Left lung (tissue), 4 donors: ENCODE measurements at regions not wholly inside any gene's neighbourhood (a gene's known extent, or its start where the extent isn't known, plus 50 kb on each side); places are given as distances from the start of the nearest gene placed in this dataset.
"Not testable (repeated sequence)": the region's sequence is repeated elsewhere in the genome, so short reads cannot be mapped to it uniquely, and the experiment has no call there.

Experiments used
- ATAC-seq: fragments of 200-7000 bp; cut with Tn5 transposase; one replicate; pipeline ENCODE4 v1.9.1; 2020; ENCODE audit warnings: moderate library complexity
- DNase-seq, 4 donors: peaks; one replicate each; pipeline ENCODE4 v3.0.0-alpha.2; 2013 to 2020
- H3K27ac ChIP-seq, 2 donors: fragments of 200-600 bp; sonication (generic) in 1 of 2; one replicate each; pipeline versions ENCODE4 v1.5.0 to v1.8.0; 2020 to 2021
- H3K27me3 ChIP-seq, 2 donors: fragments of 200-600 bp; sonication (generic) in 1 of 2; one replicate each; pipeline versions ENCODE4 v1.5.0 to v1.8.0; 2020 to 2021
- H3K36me3 ChIP-seq, 2 donors: fragments of 200-600 bp; sonication (generic) in 1 of 2; one replicate each; pipeline versions ENCODE4 v1.5.0 to v1.8.0; 2020 to 2021
- H3K4me1 ChIP-seq, 2 donors: fragments of 200-600 bp; one replicate each; pipeline ENCODE4 v1.8.0; 2021
- H3K4me3 ChIP-seq, 2 donors: fragments of 200-600 bp; sonication (generic) in 1 of 2; one replicate each; pipeline versions ENCODE4 v1.5.0 to v1.8.0; 2020 to 2021; ENCODE audit warnings: mild to moderate bottlenecking in 1 of 2
- H3K9me3 ChIP-seq, 2 donors: fragments of 200-600 bp; sonication (generic) in 1 of 2; one replicate each; pipeline versions ENCODE4 v1.5.0 to v1.8.0; 2020 to 2021
- intact Hi-C, 2 donors: fragments of 100-400 bp; cut with DNase I; formaldehyde crosslinking; loops; one replicate each; pipeline versions ENCODE4 v1.11.2 to v1.14.2; 2022
- TF ChIP-seq, protein P1 (sequence below), 2 donors: fragments of 200-600 bp; sonication (generic) in 1 of 2; IDR thresholded peaks; one replicate each; pipeline versions ENCODE4 v1.5.0 to v1.8.0; 2021; ENCODE audit warnings: antibody characterized with exemption in 2 of 2
- donor health status: DM: no; HTN: yes; CAD: no.
- donor health status: DM: no; HTN: no; CAD: no.

DNA sequence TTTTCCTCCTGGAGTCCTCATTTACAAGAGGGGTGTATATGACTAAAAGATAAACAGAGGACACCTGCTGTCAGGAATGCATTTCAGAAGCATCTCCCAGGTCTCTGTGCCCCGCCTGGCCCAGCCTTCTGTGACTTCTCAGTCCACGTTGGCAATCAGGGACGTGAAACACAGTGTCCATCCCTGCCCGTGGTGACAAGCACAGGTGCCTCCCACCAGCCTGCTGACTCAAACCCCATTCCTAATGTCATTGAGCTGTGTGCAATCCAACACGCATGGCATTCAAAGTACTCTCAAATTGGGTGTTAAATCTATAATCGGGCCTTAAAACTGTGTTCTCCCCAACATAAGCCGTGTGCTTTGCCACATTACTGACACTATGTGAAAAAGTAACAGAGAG, 343.2 kb downstream of the EIPR1 start:
- no peaks in the 10 kb centered on the region for H3K36me3 ChIP-seq
- H3K4me3 ChIP-seq, result no peak overlapping the region
- no peaks in the 10 kb centered on the region for H3K4me1 ChIP-seq
- DNase-seq (no peak), ATAC-seq (no peak)
- intact Hi-C loops, result no loop called here
- H3K9me3 ChIP-seq, result peaks cover 0 to 7% of the 10 kb centered on the region in 2 donors
- H3K27me3 ChIP-seq, result no peaks in the 10 kb centered on the region
- H3K27ac ChIP-seq, result no peak overlapping the region
- TF ChIP-seq, protein P1, sequence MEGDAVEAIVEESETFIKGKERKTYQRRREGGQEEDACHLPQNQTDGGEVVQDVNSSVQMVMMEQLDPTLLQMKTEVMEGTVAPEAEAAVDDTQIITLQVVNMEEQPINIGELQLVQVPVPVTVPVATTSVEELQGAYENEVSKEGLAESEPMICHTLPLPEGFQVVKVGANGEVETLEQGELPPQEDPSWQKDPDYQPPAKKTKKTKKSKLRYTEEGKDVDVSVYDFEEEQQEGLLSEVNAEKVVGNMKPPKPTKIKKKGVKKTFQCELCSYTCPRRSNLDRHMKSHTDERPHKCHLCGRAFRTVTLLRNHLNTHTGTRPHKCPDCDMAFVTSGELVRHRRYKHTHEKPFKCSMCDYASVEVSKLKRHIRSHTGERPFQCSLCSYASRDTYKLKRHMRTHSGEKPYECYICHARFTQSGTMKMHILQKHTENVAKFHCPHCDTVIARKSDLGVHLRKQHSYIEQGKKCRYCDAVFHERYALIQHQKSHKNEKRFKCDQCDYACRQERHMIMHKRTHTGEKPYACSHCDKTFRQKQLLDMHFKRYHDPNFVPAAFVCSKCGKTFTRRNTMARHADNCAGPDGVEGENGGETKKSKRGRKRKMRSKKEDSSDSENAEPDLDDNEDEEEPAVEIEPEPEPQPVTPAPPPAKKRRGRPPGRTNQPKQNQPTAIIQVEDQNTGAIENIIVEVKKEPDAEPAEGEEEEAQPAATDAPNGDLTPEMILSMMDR (IDR thresholded peaks at IDR 0.05), result no peak

DNA sequence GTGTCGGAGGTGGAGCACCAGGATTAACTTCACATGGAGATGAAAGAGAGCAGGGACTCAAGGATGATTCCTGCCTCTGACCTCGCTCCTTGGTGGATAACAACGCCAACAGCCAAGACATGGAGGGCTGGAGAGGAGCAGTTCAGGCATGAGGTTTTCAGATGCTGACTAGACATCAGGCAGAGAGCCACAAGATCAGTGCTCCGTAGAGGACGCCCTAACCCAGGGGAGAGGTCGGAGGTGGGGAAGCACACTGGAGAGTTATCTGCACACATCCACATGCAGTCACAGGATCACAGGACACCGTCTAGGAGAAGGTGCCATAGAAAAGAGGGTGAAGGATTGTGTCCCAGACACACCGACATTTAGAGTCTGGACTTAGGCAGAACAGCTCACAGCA, 344.3 kb downstream of the EIPR1 start:
- intact Hi-C loops, result no loop called here
- Histone ChIP-seq H3K4me3 (no peak overlapping the region), H3K4me1 (no peaks in the 10 kb centered on the region), H3K27ac (no peak overlapping the region), H3K27me3 (no peaks in the 10 kb centered on the region), H3K9me3 (peaks cover 0 to 7% of the 10 kb centered on the region in 2 donors), H3K36me3 (no peaks in the 10 kb centered on the region)
- no peak for ATAC-seq
- DNase-seq, result no peak
- TF ChIP-seq, protein P1 (IDR thresholded peaks at IDR 0.05), result no peak

DNA sequence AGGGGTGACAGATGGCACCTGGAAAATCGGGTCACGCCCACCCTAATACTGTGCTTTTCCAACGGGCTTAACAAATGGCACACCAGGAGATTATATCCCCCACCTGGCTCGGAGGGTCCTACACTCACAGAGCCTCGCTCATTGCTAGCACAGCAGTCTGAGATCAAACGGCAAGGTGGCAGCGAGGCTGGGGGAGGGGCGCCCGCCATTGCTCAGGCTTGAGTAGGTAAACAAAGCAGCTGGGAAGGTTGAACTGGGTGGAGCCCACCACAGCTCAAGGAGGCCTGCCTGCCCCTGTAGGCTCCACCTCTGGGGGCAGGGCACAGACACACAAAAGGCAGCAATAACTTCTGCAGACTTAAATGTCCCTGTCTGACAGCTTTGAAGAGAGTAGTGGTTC, 346.8 kb downstream of the EIPR1 start:
- H3K27ac ChIP-seq, DNase-seq, H3K36me3 ChIP-seq, H3K4me1 ChIP-seq, H3K4me3 ChIP-seq, ATAC-seq, H3K9me3 ChIP-seq, intact Hi-C loops, H3K27me3 ChIP-seq: not testable (repeated sequence)

DNA sequence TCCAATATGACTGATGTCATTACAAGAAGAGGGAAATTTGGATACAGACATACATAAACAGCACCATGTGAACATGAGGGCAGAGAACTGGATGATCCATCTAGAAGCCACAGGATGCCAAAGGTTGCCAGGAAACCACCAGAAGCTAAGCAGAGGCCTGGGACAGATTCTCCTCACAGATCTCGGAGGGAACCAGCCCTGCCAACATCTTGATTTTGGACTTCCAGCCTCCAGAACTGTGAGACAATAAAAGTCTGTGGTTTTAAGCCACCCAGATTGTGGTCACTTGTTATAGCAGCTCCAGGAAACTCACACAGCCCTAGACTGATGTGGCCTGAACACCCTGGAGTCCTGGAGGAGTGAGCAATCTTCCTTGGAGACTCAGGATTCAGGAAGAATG, 351.6 kb downstream of the EIPR1 start:
- Histone ChIP-seq H3K4me3 (no peak overlapping the region), H3K4me1 (no peaks in the 10 kb centered on the region), H3K27ac (no peak overlapping the region), H3K9me3 (peaks cover 0 to 5% of the 10 kb centered on the region in 2 donors), H3K36me3 (no peaks in the 10 kb centered on the region), H3K27me3 (no peaks in the 10 kb centered on the region)
- ATAC-seq, result no peak
- DNase-seq, result no peak
- intact Hi-C loops, result no loop called here
- TF ChIP-seq, protein P1 (IDR thresholded peaks at IDR 0.05), result no peak

DNA sequence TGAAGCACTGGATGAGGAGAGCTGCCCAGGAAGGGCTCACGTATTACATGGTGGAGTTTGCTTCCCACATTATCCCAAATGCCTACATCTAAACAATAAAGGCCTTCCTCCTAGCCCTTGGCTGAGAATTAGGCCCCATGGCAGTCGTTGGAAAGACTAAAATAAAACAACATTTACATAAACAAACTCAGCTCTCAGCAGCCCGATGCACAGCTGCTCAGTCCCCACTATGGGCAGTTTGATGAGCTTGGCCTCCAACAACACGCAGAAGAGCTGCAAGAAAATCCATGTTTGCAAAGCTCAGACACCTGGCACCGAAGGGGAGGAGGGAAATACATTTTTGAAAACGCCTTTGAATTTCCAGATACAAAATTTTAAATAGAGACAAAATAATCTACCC, 352.4 kb downstream of the EIPR1 start:
- no peak overlapping the region for H3K4me3 ChIP-seq
- no peak for DNase-seq
- no peaks in the 10 kb centered on the region for H3K27me3 ChIP-seq
- TF ChIP-seq, protein P1 (IDR thresholded peaks at IDR 0.05), result no peak
- intact Hi-C loops, result no loop called here
- H3K36me3 ChIP-seq, result no peaks in the 10 kb centered on the region
- no peaks in the 10 kb centered on the region for H3K4me1 ChIP-seq
- peaks cover 0 to 1% of the 10 kb centered on the region in 2 donors for H3K9me3 ChIP-seq
- H3K27ac ChIP-seq, result no peak overlapping the region
- ATAC-seq, result no peak

DNA sequence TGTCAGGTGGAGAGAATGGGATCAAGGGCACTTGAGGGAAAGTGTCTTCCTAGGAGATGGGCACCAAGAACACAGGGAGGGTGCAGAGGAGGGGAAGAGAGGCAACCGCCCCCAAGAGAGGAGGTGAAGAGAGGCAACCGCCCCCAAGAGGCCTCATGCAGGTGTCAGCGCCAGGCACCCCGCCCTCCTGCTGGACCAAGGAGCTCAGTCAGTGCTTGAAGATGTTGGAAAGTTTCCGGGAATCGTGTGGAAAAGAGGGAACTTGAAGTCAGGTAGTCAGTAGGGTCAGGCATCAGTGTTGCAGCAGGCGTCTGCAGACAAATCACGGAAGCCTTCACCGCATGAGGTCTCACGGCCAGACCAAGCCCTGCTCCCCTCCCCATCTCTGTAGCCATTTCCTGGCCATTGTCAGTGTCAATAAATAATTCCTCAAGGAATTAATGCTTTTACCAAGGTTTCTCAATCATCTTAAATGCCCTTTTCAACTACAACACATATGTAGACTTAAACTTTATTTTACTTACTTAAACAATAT, 353.1 kb downstream of the EIPR1 start:
- DNase-seq, result no peak
- intact Hi-C loops, result no loop called here
- TF ChIP-seq, protein P1 (IDR thresholded peaks at IDR 0.05), result no peak

More for the DNA sequence above, 353.1 kb downstream of the EIPR1 start:
- no peaks in the 10 kb centered on the region for H3K27me3 ChIP-seq
- no peak for ATAC-seq
- no peaks in the 10 kb centered on the region for H3K9me3 ChIP-seq
- H3K4me1 ChIP-seq, result no peaks in the 10 kb centered on the region
- H3K27ac ChIP-seq, result no peak overlapping the region
- H3K36me3 ChIP-seq, result no peaks in the 10 kb centered on the region
- H3K4me3 ChIP-seq, result no peak overlapping the region
